Body of pancreas (tissue), 4 donors: ENCODE measurements at regions not wholly inside any gene's neighbourhood (a gene's known extent, or its start where the extent isn't known, plus 50 kb on each side); places are given as distances from the start of the nearest gene placed in this dataset.

Source experiments
- ATAC-seq: fragments of 150-250 bp; one replicate; pipeline ENCODE4 v1.9.1; 2016
- DNase-seq, 4 donors: peaks; one replicate each; pipeline ENCODE4 v3.0.0-alpha.2; 2019
- H3K27ac ChIP-seq, 4 donors: fragments of 200-600 bp; sonication (generic); 1 replicate in 3 of 4; 2 replicates in 1 of 4; pipeline versions ENCODE4 v1.5.1 to v1.6.1; 2016 to 2019; ENCODE audit warnings: mild to moderate bottlenecking in 1 of 4, mixed read lengths in 1 of 4, moderate library complexity in 1 of 4
- H3K27me3 ChIP-seq, 2 donors: fragments of 200-600 bp; sonication (generic); one replicate each; pipeline ENCODE4 v1.6.0; 2016; ENCODE audit warnings: mild to moderate bottlenecking in 1 of 2
- H3K36me3 ChIP-seq, 2 donors: fragments of 200-600 bp; sonication (generic); replicated peaks in 1 of 2; 2 replicates each; pipeline ENCODE4 v1.5.1; 2016; ENCODE audit warnings: low read depth in 2 of 2; ENCODE audit not compliant: insufficient read depth in 1 of 2
- H3K4me1 ChIP-seq: fragments of 200-600 bp; sonication (generic); one replicate; pipeline ENCODE4 v1.6.0; 2016
- H3K4me3 ChIP-seq, 2 donors: fragments of 200-600 bp; sonication (generic); 1 replicate in 1 of 2; 2 replicates in 1 of 2; pipeline ENCODE4 v1.5.1; 2016 to 2019
- H3K9me3 ChIP-seq, 3 donors: fragments of 200-600 bp; sonication (generic); 1 replicate in 2 of 3; 2 replicates in 1 of 3; pipeline ENCODE4 v1.5.1; 2016
- POLR2A ChIP-seq, 3 donors: fragments of 450-650 bp; IDR thresholded peaks; one replicate each; pipeline ENCODE4 v1.6.1; 2016; ENCODE audit warnings: antibody characterized with exemption in 3 of 3, mild to moderate bottlenecking in 2 of 3
- WGBS, 2 donors: methylation state at CpG; one replicate each; pipeline ENCODE4 v1.1.5; 2017; 5-methylcytosine and 5-hydroxymethylcytosine counted together
- intact Hi-C: fragments of 100-400 bp; cut with DNase I; formaldehyde crosslinking; loops from one replicate; pipeline ENCODE4 v1.15.1; 2023
- TF ChIP-seq, protein P1 (sequence below), 7 experiments: fragments of 450-650 bp in 4 of 7; fragments of 200-600 bp in 3 of 7; sonication (generic) in 3 of 7; IDR thresholded peaks; one replicate each; pipeline ENCODE4 v1.5.1; 2016 to 2019; ENCODE audit warnings: antibody characterized with exemption in 7 of 7

DNA sequence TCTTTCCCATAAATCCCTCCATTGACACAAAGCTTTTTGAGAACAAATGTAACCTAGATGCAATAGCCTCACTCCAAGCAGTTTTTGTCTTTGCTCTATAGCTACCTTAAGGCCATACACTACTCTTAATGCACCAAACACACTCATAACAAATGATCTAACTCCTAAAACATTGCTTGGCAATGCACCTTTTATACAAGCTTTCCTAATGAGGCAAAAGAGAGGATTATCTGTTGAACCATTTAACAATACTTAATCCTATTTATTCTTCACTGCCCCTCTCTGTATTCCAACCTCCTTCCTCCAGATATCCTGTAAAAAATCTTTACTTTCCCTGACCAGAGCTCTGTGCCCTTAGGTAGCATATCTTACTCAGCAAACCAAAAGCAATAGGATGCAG lies 558.1 kb upstream of the MDFIC2 start:
- ATAC-seq, result no peak
- no peaks in the 10 kb centered on the region for H3K36me3 ChIP-seq
- no peak for DNase-seq
- no peaks in the 10 kb centered on the region for H3K4me1 ChIP-seq
- no peaks in the 10 kb centered on the region for H3K9me3 ChIP-seq
- intact Hi-C loops, result no loop called here
- no peak overlapping the region for H3K4me3 ChIP-seq
- no peak for TF ChIP-seq POLR2A (IDR thresholded peaks at IDR 0.05)
- TF ChIP-seq, protein P1, sequence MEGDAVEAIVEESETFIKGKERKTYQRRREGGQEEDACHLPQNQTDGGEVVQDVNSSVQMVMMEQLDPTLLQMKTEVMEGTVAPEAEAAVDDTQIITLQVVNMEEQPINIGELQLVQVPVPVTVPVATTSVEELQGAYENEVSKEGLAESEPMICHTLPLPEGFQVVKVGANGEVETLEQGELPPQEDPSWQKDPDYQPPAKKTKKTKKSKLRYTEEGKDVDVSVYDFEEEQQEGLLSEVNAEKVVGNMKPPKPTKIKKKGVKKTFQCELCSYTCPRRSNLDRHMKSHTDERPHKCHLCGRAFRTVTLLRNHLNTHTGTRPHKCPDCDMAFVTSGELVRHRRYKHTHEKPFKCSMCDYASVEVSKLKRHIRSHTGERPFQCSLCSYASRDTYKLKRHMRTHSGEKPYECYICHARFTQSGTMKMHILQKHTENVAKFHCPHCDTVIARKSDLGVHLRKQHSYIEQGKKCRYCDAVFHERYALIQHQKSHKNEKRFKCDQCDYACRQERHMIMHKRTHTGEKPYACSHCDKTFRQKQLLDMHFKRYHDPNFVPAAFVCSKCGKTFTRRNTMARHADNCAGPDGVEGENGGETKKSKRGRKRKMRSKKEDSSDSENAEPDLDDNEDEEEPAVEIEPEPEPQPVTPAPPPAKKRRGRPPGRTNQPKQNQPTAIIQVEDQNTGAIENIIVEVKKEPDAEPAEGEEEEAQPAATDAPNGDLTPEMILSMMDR (IDR thresholded peaks at IDR 0.05), result no peak
- H3K27me3 ChIP-seq, result no peaks in the 10 kb centered on the region
- H3K27ac ChIP-seq, result no peak overlapping the region

- intact Hi-C loops, result no loop called here
- ATAC-seq, result no peak
- H3K36me3 ChIP-seq, result no peaks in the 10 kb centered on the region
- H3K27ac ChIP-seq, result no peak overlapping the region
- H3K27me3 ChIP-seq, result no peaks in the 10 kb centered on the region
- TF ChIP-seq POLR2A (IDR thresholded peaks at IDR 0.05), result no peak
- TF ChIP-seq, protein P1 (IDR thresholded peaks at IDR 0.05), result no peak
- H3K4me1 ChIP-seq, result no peaks in the 10 kb centered on the region
- WGBS, 2 donors, result 80 to 83% methylated on average over 2 of the region's 2 CpGs
- H3K9me3 ChIP-seq, result no peaks in the 10 kb centered on the region
- no peak overlapping the region for H3K4me3 ChIP-seq
- no peak for DNase-seq
Observed at GRCh38 chr3:70868561-70868960, 556.1 kb upstream of the MDFIC2 start.

- H3K9me3 ChIP-seq, result no peaks in the 10 kb centered on the region
- H3K27ac ChIP-seq, result no peak overlapping the region
- TF ChIP-seq, protein P1 (IDR thresholded peaks at IDR 0.05), result no peak
- no peaks in the 10 kb centered on the region for H3K36me3 ChIP-seq
- WGBS, 2 donors, result 47 to 52% methylated on average over 5 of the region's 5 CpGs
- H3K4me3 ChIP-seq, result no peak overlapping the region
- H3K27me3 ChIP-seq, result no peaks in the 10 kb centered on the region
- DNase-seq (no peak), ATAC-seq (no peak)
- H3K4me1 ChIP-seq, result no peaks in the 10 kb centered on the region
- intact Hi-C loops, result no loop called here
Observed at GRCh38 chr3:70863049-70863448, 550.6 kb upstream of the MDFIC2 start.

GRCh38 chr3:70861855-70862254 lies 549.4 kb upstream of the MDFIC2 start:
- Histone ChIP-seq H3K9me3 (no peaks in the 10 kb centered on the region), H3K27ac (no peak overlapping the region), H3K36me3 (no peaks in the 10 kb centered on the region), H3K27me3 (no peaks in the 10 kb centered on the region), H3K4me1 (no peaks in the 10 kb centered on the region), H3K4me3 (no peak overlapping the region)
- intact Hi-C loops, result no loop called here
- no peak for TF ChIP-seq POLR2A (IDR thresholded peaks at IDR 0.05)
- TF ChIP-seq, protein P1 (IDR thresholded peaks at IDR 0.05), result no peak
- peak; percentile 33 for ATAC-seq
- DNase-seq, result no peak
- WGBS, 2 donors, result 62 to 66% methylated on average over 2 of the region's 2 CpGs

DNA sequence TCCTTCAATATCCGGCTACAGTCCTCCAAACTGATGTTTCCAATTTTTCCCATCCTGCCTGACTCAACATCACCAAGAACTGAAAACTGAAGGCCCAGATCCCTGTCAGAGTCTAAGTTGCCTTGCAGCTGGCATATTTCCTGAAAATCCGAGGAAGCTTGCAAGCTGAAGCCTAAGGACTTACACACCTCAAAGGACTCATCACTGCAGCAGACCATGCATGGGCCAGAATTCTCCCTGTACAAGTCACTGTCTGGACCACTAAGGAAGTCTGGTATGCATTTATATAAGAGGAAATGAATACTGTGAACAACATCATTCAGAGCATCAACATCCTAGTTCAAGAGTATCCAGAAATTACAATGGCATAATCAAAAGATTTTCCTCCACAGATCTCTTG lies 548.8 kb upstream of the MDFIC2 start:
- 78 to 85% methylated on average over 2 of the region's 2 CpGs for WGBS, 2 donors

More for the DNA sequence above, 548.8 kb upstream of the MDFIC2 start:
- no peak overlapping the region for H3K27ac ChIP-seq
- TF ChIP-seq, protein P1 (IDR thresholded peaks at IDR 0.05), result no peak
- TF ChIP-seq POLR2A (IDR thresholded peaks at IDR 0.05), result no peak
- ATAC-seq (no peak), DNase-seq (no peak)
- no peaks in the 10 kb centered on the region for H3K4me1 ChIP-seq
- H3K27me3 ChIP-seq, result no peaks in the 10 kb centered on the region
- no peaks in the 10 kb centered on the region for H3K36me3 ChIP-seq
- H3K4me3 ChIP-seq, result no peak overlapping the region
- intact Hi-C loops, result no loop called here
- no peaks in the 10 kb centered on the region for H3K9me3 ChIP-seq
